Gastroesophageal sphincter (tissue), 4 donors: ENCODE measurements at regions not wholly inside any gene's neighbourhood (a gene's known extent, or its start where the extent isn't known, plus 50 kb on each side); places are given as distances from the start of the nearest gene placed in this dataset.

Experiments used
- ATAC-seq: fragments of 150-250 bp; one replicate; pipeline ENCODE4 v1.9.1; 2016; ENCODE audit warnings: mild to moderate bottlenecking, moderate library complexity
- H3K27ac ChIP-seq, 4 donors: fragments of 200-600 bp; sonication (generic) in 3 of 4; 1 replicate in 3 of 4; 2 replicates in 1 of 4; pipeline ENCODE4 v1.5.1; 2016 to 2019
- H3K27me3 ChIP-seq: fragments of 200-600 bp; sonication (generic); one replicate; pipeline ENCODE4 v1.5.1; 2019
- H3K36me3 ChIP-seq, 2 donors: fragments of 200-600 bp; sonication (generic); one replicate each; pipeline ENCODE4 v1.5.1; 2019; ENCODE audit warnings: control low read depth in 1 of 2
- H3K4me1 ChIP-seq, 3 donors: fragments of 200-600 bp; sonication (generic); 1 replicate in 2 of 3; 2 replicates in 1 of 3; pipeline ENCODE4 v1.5.1; 2016 to 2019; ENCODE audit warnings: control low read depth in 2 of 3
- H3K4me3 ChIP-seq, 2 donors: fragments of 200-600 bp; sonication (generic); one replicate each; pipeline ENCODE4 v1.5.1; 2019; ENCODE audit warnings: mild to moderate bottlenecking in 1 of 2, moderate library complexity in 1 of 2
- H3K9me3 ChIP-seq, 3 donors: fragments of 200-600 bp; sonication (generic); one replicate each; pipeline ENCODE4 v1.5.1; 2017 to 2019; ENCODE audit warnings: control low read depth in 2 of 3
- CTCF ChIP-seq, 4 experiments: fragments of 200-600 bp in 2 of 4; fragments of 450-650 bp in 2 of 4; sonication (generic) in 1 of 4; IDR thresholded peaks; one replicate each; pipeline ENCODE4 v1.5.1; 2017 to 2019; ENCODE audit warnings: antibody characterized with exemption in 4 of 4, mild to moderate bottlenecking in 2 of 4, moderate library complexity in 2 of 4
- EP300 ChIP-seq: sonication (generic); formaldehyde crosslinking; IDR thresholded peaks from one replicate; pipeline ENCODE4 v1.6.1; 2017; ENCODE audit warnings: antibody characterized with exemption, mild to moderate bottlenecking
- POLR2A ChIP-seq, 2 donors: fragments of 450-650 bp; IDR thresholded peaks; one replicate each; pipeline ENCODE4 v1.6.1; 2017; ENCODE audit warnings: antibody characterized with exemption in 2 of 2, mild to moderate bottlenecking in 2 of 2, moderate library complexity in 1 of 2
- POLR2AphosphoS5 ChIP-seq: sonication (generic); formaldehyde crosslinking; IDR thresholded peaks from one replicate; pipeline ENCODE4 v1.6.1; 2017; ENCODE audit warnings: antibody characterized with exemption
- WGBS, 2 donors: methylation state at CpG; one replicate each; pipeline ENCODE4 v1.1.5; 2018; ENCODE audit warnings: low coverage in 1 of 2; 5-methylcytosine and 5-hydroxymethylcytosine counted together

GRCh38 chr2:76668279-76668678 lies 853.9 kb downstream of the LRRTM4 start:
- WGBS, 2 donors = 21 to 28% methylated on average over 1 of the region's 1 CpG
- Histone ChIP-seq H3K4me3 (no peak overlapping the region), H3K4me1 (no peaks in the 10 kb centered on the region), H3K9me3 (no peaks in the 10 kb centered on the region), H3K27ac (no peak overlapping the region), H3K27me3 (no peaks in the 10 kb centered on the region), H3K36me3 (no peaks in the 10 kb centered on the region)
- no peak for ATAC-seq
- TF ChIP-seq CTCF (IDR thresholded peaks at IDR 0.05) (no peak), EP300 (no peak), POLR2AphosphoS5 (no peak), POLR2A (IDR thresholded peaks at IDR 0.05) (no peak)

- WGBS, 2 donors = 0 to 42% methylated on average over 1 to 8 of the region's 8 CpGs
- Histone ChIP-seq H3K9me3 (no peaks in the 10 kb centered on the region), H3K36me3 (no peaks in the 10 kb centered on the region), H3K4me1 (no peaks in the 10 kb centered on the region), H3K27me3 (no peaks in the 10 kb centered on the region), H3K27ac (no peak overlapping the region), H3K4me3 (no peak overlapping the region)
- ATAC-seq = no peak
- TF ChIP-seq CTCF (IDR thresholded peaks at IDR 0.05) (no peak), POLR2A (IDR thresholded peaks at IDR 0.05) (no peak)
These were observed 854.3 kb downstream of the LRRTM4 start for GRCh38 chr2:76667821-76668271.

- peaks cover 0 to 11% (median 0%) of the 10 kb centered on the region in 3 donors for H3K9me3 ChIP-seq
- no peak overlapping the region for H3K27ac ChIP-seq
- 0% methylated on average over 2 of the region's 2 CpGs; no CpG with 5 or more reads in 1 of the 2 donors for whole genome bisulfite sequencing, 2 donors
- H3K4me1 ChIP-seq = no peaks in the 10 kb centered on the region
- H3K4me3 ChIP-seq = no peak overlapping the region
- no peaks in the 10 kb centered on the region for H3K27me3 ChIP-seq
- no peak for ATAC-seq
- no peaks in the 10 kb centered on the region for H3K36me3 ChIP-seq
- TF ChIP-seq CTCF (IDR thresholded peaks at IDR 0.05) (no peak), POLR2A (IDR thresholded peaks at IDR 0.05) (no peak), POLR2AphosphoS5 (no peak), EP300 (no peak)
These were observed 880.0 kb downstream of the LRRTM4 start for GRCh38 chr2:76642129-76642528.

GRCh38 chr2:76641506-76641905 lies 880.7 kb downstream of the LRRTM4 start:
- ATAC-seq = no peak
- Histone ChIP-seq H3K9me3 (peaks cover 0 to 11% (median 0%) of the 10 kb centered on the region in 3 donors), H3K4me3 (no peak overlapping the region), H3K27ac (no peak overlapping the region), H3K4me1 (no peaks in the 10 kb centered on the region), H3K27me3 (no peaks in the 10 kb centered on the region), H3K36me3 (no peaks in the 10 kb centered on the region)
- WGBS, 2 donors = 74 to 84% methylated on average over 3 of the region's 3 CpGs
- TF ChIP-seq POLR2A (IDR thresholded peaks at IDR 0.05) = no peak
- TF ChIP-seq POLR2AphosphoS5 = no peak
- no peak for TF ChIP-seq CTCF (IDR thresholded peaks at IDR 0.05)
- no peak for TF ChIP-seq EP300

GRCh38 chr2:76640905-76641304 lies 881.3 kb downstream of the LRRTM4 start:
- WGBS, 2 donors = 14 to 24% methylated on average over 1 of the region's 1 CpG
- Histone ChIP-seq H3K4me1 (no peaks in the 10 kb centered on the region), H3K9me3 (peaks cover 0 to 11% (median 0%) of the 10 kb centered on the region in 3 donors), H3K27ac (no peak overlapping the region), H3K4me3 (no peak overlapping the region), H3K27me3 (no peaks in the 10 kb centered on the region), H3K36me3 (no peaks in the 10 kb centered on the region)
- no peak for ATAC-seq
- TF ChIP-seq EP300 (no peak), POLR2A (IDR thresholded peaks at IDR 0.05) (no peak)
